H1 (cell line): ENCODE measurements at regions not wholly inside any gene's neighbourhood (a gene's known extent, or its start where the extent isn't known, plus 50 kb on each side); places are given as distances from the start of the nearest gene placed in this dataset.

Source experiments
- EP300 ChIP-seq, 2 experiments: IDR thresholded peaks; 1 replicate in 1 of 2; 2 replicates in 1 of 2; pipeline ENCODE4 v1.6.1; 2011 to 2012; ENCODE audit warnings: low read depth in 2 of 2, low read length in 2 of 2, mild to moderate bottlenecking in 2 of 2, borderline replicate concordance in 1 of 2, inconsistent platforms in 1 of 2, moderate library complexity in 1 of 2
- MAFK ChIP-seq: IDR thresholded peaks from 2 replicates; pipeline ENCODE4 v1.6.1; 2012; ENCODE audit warnings: low read depth, mild to moderate bottlenecking, improper control_type of control experiment, low read length
- NANOG ChIP-seq: IDR thresholded peaks from 2 replicates; pipeline ENCODE4 v1.6.1; 2011; ENCODE audit warnings: low read length, low read depth, mild to moderate bottlenecking, inconsistent platforms; ENCODE audit not compliant: insufficient read depth, poor library complexity, severe bottlenecking
- NRF1 ChIP-seq: IDR thresholded peaks from 2 replicates; pipeline ENCODE4 v1.6.1; 2011; ENCODE audit warnings: mild to moderate bottlenecking, low read depth, low read length, improper control_type of control experiment
- PHF8 ChIP-seq: fragments of 200-600 bp; sonication (generic); conservative IDR thresholded peaks from 2 replicates; pipeline ENCODE4 v1.7.1; 2012; ENCODE audit warnings: low read depth, mild to moderate bottlenecking, inconsistent platforms, low read length, moderate library complexity
- RXRA ChIP-seq: IDR thresholded peaks from 2 replicates; pipeline ENCODE4 v1.6.1; 2011; ENCODE audit warnings: low read depth, mild to moderate bottlenecking, low read length, moderate library complexity; ENCODE audit not compliant: insufficient read depth
- SAP30 ChIP-seq: fragments of 300-600 bp; sonication (generic); IDR thresholded peaks from 2 replicates; pipeline ENCODE4 v1.7.1; 2012; ENCODE audit warnings: low read length, moderate library complexity, mild to moderate bottlenecking, inconsistent platforms; ENCODE audit not compliant: insufficient read depth, insufficient replicate concordance
- TF ChIP-seq, protein P1 (sequence below): fragments of 300-600 bp; sonication (generic); IDR thresholded peaks from 2 replicates; pipeline ENCODE4 v1.7.1; 2012; ENCODE audit warnings: low read length, moderate library complexity, mild to moderate bottlenecking, inconsistent platforms; ENCODE audit not compliant: insufficient replicate concordance
- TF ChIP-seq, protein P2 (sequence below): IDR thresholded peaks from 2 replicates; pipeline ENCODE4 v1.6.1; 2011; ENCODE audit warnings: low read depth, mild to moderate bottlenecking, low read length; ENCODE audit not compliant: insufficient read depth
- TF ChIP-seq, protein P3 (sequence below): IDR thresholded peaks from 2 replicates; pipeline ENCODE4 v1.6.1; 2012; ENCODE audit warnings: inconsistent platforms

DNA sequence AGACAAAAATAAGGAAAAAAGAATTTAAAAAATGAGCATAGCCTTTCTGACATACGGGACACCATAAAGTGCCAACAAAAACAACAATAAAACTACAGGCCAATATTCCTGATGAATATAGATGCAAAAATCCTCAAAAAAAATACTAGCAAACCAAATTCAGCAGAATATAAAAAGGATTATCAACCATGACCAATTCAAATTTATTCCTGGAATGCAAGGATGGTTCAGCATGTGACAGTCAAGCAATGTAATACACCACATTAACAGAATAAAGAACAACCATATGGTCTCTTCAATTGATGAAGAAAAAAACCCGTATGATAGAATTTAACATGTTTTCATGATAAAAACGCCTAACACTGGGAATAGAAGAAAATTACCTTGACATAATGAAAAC is 341.7 kb downstream of the PYDC2 start (continued):
- TF ChIP-seq, protein P1, sequence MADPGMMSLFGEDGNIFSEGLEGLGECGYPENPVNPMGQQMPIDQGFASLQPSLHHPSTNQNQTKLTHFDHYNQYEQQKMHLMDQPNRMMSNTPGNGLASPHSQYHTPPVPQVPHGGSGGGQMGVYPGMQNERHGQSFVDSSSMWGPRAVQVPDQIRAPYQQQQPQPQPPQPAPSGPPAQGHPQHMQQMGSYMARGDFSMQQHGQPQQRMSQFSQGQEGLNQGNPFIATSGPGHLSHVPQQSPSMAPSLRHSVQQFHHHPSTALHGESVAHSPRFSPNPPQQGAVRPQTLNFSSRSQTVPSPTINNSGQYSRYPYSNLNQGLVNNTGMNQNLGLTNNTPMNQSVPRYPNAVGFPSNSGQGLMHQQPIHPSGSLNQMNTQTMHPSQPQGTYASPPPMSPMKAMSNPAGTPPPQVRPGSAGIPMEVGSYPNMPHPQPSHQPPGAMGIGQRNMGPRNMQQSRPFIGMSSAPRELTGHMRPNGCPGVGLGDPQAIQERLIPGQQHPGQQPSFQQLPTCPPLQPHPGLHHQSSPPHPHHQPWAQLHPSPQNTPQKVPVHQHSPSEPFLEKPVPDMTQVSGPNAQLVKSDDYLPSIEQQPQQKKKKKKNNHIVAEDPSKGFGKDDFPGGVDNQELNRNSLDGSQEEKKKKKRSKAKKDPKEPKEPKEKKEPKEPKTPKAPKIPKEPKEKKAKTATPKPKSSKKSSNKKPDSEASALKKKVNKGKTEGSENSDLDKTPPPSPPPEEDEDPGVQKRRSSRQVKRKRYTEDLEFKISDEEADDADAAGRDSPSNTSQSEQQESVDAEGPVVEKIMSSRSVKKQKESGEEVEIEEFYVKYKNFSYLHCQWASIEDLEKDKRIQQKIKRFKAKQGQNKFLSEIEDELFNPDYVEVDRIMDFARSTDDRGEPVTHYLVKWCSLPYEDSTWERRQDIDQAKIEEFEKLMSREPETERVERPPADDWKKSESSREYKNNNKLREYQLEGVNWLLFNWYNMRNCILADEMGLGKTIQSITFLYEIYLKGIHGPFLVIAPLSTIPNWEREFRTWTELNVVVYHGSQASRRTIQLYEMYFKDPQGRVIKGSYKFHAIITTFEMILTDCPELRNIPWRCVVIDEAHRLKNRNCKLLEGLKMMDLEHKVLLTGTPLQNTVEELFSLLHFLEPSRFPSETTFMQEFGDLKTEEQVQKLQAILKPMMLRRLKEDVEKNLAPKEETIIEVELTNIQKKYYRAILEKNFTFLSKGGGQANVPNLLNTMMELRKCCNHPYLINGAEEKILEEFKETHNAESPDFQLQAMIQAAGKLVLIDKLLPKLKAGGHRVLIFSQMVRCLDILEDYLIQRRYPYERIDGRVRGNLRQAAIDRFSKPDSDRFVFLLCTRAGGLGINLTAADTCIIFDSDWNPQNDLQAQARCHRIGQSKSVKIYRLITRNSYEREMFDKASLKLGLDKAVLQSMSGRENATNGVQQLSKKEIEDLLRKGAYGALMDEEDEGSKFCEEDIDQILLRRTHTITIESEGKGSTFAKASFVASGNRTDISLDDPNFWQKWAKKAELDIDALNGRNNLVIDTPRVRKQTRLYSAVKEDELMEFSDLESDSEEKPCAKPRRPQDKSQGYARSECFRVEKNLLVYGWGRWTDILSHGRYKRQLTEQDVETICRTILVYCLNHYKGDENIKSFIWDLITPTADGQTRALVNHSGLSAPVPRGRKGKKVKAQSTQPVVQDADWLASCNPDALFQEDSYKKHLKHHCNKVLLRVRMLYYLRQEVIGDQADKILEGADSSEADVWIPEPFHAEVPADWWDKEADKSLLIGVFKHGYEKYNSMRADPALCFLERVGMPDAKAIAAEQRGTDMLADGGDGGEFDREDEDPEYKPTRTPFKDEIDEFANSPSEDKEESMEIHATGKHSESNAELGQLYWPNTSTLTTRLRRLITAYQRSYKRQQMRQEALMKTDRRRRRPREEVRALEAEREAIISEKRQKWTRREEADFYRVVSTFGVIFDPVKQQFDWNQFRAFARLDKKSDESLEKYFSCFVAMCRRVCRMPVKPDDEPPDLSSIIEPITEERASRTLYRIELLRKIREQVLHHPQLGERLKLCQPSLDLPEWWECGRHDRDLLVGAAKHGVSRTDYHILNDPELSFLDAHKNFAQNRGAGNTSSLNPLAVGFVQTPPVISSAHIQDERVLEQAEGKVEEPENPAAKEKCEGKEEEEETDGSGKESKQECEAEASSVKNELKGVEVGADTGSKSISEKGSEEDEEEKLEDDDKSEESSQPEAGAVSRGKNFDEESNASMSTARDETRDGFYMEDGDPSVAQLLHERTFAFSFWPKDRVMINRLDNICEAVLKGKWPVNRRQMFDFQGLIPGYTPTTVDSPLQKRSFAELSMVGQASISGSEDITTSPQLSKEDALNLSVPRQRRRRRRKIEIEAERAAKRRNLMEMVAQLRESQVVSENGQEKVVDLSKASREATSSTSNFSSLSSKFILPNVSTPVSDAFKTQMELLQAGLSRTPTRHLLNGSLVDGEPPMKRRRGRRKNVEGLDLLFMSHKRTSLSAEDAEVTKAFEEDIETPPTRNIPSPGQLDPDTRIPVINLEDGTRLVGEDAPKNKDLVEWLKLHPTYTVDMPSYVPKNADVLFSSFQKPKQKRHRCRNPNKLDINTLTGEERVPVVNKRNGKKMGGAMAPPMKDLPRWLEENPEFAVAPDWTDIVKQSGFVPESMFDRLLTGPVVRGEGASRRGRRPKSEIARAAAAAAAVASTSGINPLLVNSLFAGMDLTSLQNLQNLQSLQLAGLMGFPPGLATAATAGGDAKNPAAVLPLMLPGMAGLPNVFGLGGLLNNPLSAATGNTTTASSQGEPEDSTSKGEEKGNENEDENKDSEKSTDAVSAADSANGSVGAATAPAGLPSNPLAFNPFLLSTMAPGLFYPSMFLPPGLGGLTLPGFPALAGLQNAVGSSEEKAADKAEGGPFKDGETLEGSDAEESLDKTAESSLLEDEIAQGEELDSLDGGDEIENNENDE: no peak
- TF ChIP-seq PHF8: no peak
- no peak for TF ChIP-seq NRF1
- TF ChIP-seq, protein P2, sequence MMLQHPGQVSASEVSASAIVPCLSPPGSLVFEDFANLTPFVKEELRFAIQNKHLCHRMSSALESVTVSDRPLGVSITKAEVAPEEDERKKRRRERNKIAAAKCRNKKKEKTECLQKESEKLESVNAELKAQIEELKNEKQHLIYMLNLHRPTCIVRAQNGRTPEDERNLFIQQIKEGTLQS: no peak
- TF ChIP-seq RXRA: no peak
- TF ChIP-seq, protein P3, sequence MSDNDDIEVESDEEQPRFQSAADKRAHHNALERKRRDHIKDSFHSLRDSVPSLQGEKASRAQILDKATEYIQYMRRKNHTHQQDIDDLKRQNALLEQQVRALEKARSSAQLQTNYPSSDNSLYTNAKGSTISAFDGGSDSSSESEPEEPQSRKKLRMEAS: no peak
- no peak for TF ChIP-seq NANOG
- TF ChIP-seq SAP30: no peak
- no peak for TF ChIP-seq MAFK
- no peak for TF ChIP-seq EP300 (IDR thresholded peaks at IDR 0.05; ENCODE audit: borderline replicate concordance in 1 of 2, low read depth in 2 of 2, low read length in 2 of 2)
